NCI-H748 (cell line): ENCODE measurements at regions not wholly inside any gene's neighbourhood (a gene's known extent, or its start where the extent isn't known, plus 50 kb on each side); places are given as distances from the start of the nearest gene placed in this dataset.
"Not testable (repeated sequence)": the region's sequence is repeated elsewhere in the genome, so short reads cannot be mapped to it uniquely, and the experiment has no call there.

Experiments
- DNase-seq: peaks from one replicate; lab custom pipeline; 2025; ENCODE audit not compliant: unreplicated experiment; lab: John Stamatoyannopoulos, UW

DNA sequence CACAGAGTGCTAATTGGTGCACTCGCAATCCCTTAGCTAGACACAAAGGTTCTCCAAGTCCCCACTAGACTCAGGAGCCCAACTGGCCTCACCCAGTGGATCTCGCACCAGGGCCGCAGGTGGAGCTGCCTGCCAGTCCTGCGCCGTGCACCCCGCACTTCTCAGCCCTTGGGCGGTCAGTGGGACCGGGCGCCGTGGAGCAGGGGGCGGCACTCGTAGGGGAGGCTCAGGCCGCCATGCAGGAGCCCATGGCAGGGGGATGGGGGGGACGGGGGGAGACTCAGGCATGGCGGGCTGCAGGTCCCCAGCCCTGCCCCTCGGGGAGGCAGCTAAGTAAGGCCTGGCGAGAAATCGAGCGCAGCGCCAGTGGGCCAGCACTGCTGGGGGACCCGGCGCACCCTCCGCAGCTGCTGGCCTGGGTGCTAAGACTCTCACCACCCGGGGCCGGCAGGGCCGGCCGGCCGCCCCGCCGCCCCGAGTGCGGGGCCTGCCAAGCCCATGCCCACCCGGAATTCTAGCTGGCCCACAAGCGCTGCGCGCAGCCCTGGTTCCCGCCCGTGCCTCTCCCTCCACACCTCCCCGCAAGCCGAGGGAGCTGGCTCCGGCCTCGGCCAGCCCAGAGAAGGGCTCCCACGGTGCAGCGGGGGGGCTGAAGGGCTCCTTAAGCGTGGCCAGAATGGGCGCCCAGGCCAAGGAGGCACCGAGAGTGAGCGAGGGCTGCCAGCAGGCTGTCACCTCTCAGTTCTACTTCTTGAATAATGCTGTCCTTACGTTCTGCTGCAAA is 258.2 kb downstream of the GALC start:
- not testable (repeated sequence) for DNase-seq

DNA sequence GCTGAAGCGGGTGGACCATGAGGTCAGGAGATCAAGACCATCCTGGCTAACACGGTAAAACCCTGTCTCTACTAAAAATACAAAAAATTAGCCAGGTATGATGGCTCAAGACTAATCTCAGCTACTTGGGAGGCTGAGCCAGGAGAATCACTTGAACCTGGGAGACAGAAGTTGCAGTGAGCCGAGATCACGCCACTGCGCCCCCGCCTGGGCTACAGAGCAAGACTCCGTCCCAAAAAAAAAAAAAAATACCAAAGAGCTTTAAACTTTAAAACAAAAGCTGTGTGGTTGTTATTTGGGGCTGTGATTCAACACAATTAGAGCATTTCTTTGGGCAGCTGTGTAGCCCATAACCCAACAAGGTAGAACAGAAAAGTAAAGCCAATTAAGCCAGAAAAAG is 259.9 kb downstream of the GALC start:
- not testable (repeated sequence) for DNase-seq

DNA sequence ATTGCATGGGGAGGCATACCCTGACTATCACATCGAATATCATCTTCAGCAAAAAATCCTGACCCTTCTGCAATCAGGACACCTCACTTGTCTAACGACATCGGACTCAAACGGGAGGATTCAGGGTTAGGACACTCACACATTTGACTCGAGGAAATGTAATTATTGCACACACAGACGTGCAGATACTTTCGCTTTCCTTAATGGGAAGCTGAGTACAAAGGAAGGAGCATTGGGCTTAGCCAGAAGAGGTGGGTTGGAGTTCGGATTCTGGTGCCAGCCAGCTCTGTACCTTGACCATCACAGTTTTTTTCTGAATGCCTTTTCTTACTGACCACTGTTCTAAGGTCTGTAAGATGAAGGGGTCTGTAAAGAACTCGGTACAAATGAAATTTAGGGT is 260.4 kb downstream of the GALC start:
- no peak for DNase-seq

DNA sequence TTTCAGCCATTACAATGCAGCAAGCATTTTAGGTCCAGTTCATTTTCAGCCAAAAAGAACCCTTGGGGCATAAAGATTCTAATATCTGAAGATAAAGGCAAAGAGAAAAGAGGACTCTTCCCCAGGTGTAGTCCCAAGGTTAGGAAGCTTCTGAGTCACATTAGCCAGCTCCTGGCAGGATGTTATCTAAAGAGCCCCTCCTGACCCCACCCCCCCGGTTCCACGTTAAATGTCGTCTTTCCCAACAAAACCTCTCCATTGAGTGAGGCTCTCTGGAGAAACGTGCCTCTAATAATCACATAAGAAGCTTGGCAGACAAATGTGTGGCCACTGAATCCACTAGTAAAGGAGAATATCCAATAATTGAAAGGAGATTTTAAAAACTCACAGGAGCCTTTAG is 267.7 kb downstream of the GALC start:
- DNase-seq = no peak

DNA sequence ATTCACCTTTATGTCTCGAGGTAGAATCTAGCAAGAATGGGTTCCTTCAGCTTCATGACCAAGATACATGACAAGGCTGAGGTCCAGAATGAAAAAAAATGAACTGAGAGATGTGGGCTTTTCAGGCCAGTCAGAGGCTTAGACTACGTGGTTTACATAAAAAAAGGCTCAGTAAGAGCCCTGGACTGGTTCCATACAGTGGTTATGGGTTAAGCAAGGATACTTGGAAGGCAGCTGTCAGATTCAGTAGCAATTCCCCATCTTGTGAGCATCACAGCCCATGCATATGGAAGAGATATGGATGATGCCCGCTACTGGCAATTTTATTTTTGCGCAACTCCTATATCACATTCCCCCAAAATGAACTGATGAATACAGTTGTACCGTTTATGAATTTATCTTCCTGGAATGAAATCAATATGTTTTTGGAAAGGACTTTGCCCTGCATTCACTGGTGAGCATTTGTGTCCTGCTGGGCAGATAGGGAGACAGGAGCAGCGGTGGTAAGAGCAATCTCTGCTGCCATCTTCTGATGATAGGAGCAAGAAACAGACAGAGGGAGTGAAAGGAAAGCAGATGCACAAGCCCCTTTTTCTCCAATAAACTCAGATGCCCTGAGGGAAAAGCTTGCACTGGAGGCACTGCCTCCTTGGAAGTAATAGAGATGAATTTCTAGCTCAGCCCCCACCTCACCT is 280.4 kb downstream of the GALC start:
- DNase-seq = peak; percentile 12

DNA sequence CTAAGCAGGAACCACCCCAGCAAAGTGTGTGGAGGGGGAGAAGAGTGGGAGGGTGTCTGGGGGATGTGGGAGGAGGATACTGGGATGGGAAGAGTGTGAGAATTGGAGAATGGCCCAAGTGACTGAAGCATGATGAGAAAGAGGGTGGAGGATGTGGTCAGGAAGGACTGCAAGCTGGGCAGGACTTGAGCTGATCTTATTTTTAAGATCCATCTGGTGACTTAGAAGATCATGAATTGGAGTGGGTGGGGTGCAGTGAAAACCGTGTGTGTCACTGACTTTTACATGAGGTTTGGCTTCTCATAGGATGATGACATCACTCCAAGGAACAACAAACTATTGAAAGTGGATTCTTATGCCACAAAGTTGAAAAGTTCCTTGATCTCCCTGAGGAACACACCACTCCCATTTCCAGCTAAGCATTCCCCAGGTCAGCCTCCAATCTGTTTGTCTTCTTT is 287.5 kb downstream of the GALC start:
- no peak for DNase-seq

DNA sequence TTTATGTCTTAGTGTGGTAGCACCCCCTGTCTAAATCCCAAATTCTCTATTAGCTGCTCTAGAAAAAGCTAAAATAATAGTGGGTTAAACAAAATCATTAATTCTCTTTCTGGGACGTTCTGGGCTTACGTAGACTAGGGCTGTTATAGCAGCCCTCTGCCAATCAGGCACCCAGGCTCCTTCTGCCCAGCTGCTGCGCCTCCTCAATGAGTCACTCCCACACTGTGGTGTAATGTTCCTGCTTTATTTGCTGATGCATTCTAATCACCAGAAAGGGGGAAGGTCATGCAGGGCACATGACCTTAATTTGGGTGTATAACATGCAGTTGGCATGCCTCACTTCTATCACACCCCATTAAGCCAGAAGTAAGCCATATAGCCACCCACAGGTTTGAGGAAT is 294.5 kb downstream of the GALC start:
- no peak for DNase-seq

DNA sequence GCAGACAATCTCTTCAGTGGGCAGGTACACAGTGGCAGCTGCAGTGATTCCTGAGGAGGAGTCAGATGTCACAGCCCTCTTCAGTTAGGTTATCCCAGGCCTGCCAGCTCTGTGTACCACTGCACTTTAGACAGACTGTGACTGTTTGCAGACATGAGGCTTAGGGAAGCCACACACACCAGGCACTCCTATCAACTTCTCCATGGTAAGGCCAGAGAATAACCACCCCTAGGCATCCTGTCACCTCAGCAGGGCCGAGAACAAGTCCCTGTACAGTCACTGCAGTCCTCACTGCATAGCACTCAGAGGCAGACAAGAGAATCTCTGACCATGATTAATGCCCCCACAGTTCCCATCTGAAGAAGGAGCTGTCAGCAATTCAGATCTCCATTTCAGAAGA is 296.5 kb downstream of the GALC start:
- peak; percentile 20 for DNase-seq

DNA sequence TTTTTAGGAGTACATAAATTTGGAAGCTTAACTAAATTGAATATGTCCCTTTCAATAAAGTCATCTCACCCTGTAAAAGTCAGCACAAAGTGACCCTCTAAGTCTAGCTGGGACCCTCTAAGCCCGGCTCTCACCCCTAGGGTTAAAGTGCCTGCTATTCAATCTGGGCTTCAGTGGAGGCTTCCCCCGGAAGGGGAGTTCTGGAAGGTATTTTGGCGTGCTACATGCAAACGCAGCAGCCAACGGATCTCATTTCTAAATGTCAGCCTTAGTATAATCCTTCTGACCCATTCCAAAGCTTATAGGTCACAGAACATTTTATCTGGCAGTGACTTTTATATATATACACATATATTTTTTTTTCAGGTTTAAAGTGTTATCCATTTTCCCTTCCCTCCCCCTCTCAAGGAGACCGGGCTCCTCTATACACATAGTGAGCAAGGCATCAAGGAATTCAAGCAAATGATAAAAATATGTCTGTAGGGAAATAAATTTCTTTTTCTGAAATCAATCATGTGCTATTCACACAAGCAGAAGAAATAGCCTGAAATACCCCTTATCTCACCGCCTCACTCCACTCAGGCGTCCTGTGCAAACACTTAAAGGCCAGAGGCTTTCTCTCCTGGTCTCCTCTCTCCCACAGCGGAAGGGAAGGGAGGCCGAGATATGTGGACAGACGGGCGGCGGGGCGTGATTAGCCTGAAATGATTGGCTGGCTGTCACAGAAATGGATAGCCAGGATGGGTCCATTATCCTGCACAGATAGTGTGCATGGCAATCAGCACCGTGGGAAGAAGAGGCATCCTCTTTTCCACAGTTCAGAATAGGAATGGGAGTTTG is 301.7 kb downstream of the GALC start:
- peak; percentile 53 for DNase-seq

DNA sequence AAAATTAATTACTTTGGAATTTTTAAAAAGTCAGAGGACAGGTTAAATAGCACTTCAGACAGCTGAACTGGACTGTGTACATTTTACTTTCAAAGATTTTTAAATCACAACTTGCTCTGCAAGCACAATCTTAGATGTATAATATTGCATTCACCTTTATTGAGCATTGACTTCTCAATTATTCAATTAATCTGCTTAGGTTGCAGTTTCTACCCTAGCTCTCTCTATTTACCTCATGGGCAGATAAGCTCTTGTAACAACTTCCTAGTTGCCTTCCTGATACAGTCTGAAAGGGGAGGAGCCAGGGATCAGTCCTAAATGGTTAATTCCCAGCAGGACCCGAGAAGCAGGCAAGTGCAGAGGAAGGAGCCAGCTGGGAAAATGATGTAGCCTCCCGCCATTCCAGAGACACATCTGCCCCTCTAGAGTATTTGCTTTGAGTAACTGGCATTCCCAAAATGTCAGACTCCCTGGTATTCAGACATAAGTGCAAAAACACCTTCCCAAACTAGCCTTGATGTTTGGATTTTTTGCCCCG is 302.8 kb downstream of the GALC start:
- DNase-seq = peak; percentile 24

DNA sequence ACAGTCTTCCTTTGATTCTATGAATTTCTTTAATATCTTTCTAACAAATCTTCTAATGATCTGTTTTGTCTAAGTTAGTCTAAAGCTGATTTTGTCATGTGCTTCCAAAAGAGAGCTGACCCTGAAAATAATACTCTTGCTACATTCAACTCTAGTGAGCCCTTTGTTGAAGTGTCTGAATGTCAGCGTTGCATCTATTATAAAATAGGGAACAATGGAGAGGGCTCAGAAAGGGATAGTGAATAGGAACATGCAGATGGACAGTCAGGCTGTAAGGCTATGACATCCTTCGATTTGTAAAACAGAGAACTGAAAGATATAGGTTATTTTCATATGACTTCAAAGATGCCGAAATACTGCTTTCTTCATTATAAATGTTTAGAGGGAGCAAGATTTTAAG is 304.5 kb downstream of the GALC start:
- no peak for DNase-seq

DNA sequence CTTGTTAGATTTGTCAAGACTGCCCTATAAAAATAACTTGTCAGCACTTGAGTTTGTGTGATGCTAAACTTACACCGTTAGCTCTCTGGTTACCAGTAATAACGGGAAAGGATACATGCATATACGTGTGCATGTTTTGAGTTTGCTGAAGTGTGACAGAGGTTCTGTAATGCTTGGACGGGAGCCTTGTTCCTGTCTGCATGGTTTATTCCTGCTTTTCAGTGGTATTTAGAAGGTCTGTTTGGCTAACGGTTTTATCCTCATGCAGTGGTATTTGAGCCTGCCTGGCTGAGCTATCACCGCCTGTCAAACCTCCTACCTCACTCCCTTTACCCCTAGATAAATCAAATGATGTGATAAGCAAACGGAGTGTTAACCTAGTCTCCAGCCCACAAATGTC is 305.6 kb downstream of the GALC start:
- no peak for DNase-seq

DNA sequence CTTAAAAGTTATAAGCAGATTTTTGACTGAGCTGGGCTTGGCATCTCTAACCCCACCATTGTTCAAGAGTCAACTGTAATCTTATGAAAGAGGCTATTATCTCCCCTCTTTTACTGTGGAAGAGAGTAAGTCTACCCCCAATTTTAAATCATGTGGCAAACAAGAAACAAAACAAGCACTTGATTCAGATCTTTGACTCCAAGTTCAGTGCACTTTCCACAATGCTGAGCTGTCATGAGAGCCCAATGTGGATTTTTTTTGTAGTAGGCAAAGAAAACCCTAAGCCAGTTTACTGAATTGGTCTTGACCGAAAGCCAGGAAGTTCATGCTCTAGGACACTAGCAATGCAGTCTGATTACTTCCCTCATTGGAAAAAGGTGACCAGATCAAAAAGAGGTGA is 306.2 kb downstream of the GALC start:
- no peak for DNase-seq

DNA sequence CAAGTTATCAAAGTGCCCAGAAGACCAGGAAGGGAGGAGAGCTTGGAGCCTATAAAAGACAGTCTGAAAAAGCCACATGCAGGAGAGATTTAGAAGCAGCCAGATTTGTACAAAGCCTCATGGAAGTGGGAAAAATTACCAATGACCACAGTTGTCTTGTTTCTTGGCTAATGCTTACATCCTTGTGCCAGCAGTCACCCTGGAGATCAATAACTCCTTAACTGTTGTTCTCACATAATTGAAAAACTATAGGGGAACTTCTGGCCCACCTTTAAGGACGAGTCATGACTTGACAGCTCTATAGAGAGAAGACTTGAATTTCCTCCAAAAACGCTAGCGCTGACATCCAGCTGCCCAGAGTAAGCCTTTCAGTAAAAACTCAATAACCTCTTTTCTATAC is 313.1 kb downstream of the GALC start:
- no peak for DNase-seq

DNA sequence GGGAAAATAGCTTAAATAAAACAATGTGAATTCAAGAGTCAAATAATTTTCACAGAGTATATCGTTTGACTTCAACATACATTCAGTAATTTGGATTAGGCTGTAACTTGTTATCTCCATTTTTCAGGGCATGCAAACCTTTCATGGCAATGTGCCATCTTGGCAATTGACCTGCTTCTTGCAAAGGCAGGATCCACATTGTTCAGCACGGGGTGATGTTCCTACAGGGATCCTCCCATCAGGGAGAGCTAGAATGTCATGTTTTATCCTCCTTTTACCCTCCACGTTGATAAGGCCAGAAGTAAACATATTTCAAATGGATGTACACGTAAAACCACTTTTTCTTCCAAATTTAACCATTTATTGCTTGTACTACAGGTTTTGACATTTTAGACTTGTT is 314.4 kb downstream of the GALC start:
- no peak for DNase-seq

DNA sequence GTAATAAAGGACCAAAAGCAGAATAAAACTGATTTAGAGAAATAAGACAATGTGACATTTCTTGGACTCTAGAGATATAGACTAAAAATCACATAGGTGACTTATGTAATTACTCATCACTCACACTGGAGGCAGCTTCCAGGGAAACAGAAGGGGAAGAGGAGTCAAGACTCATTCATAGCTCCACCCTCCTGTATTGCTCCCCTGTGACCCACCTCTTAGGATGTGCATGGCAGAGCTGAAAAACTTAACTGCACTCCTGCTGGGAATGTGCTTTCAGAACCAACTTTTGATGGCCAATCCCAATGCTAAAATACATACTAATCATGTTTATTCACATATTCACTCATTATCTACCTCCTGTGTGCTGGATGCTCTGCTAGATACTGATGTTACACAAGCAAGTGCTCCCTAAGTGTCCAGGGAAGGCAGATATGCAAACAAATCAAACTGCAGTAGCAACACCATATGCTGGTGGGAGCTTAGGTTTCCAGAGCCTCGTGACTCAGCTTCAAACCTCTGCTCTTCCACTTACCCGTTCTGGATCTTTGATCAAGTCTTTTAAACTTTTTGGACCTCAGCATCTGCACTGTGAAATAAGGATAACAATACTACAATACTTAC is 316.1 kb downstream of the GALC start:
- no peak for DNase-seq

DNA sequence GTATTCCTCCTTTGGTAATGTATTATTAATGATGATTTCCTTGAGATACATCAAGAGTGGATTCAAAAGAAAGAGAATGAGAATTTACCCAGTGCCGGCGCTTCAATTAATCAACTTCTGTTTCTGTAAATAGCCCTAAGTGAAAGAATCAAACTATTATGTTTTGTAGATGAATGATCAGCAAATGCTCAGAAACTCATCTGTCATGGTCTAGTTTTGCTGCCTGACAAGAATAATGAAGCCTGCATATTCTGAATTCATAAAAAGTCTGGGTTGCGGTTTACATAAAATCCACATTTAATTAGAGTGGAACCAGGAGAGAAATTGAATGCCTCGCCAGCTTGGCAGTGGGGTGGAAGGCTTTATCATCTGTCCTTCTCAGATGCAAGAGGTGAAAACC is 325.3 kb downstream of the GALC start:
- no peak for DNase-seq

DNA sequence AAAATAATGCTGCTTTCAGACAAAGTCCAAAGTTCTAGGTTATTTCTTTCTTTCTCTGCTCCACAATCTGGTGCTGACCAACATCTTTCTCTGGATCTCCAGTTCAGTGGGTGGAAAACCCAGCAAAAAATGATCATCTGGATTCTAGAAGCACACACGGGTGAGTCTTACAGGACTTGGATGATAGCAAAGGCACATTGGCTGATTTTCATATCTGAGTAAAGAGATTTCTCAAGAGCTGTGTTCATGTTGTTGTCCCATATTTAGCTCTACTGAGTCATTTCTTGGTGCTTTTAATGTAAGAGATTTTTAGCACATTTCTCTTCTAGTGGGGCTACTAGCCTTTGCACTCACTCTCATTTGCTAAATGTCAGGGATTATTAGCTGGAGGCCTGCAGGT is 336.7 kb downstream of the GALC start:
- DNase-seq = no peak

DNA sequence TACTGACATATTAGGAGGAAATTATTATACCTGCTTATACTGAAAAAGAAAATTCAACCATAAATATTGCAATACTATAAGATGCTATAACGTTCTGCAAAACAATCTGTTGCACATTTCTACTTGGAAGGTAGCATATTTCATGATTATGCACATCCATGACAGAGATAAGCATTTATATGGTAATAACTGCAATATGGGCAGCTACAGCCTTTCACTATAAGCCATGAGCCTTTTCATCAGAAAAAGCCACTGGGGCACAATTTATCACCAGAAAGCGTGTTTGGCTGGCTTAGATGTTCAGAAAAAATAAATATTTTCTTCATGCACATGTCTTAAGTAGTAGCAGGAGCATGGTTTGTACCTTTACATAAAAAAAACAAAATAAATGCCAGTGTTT is 340.7 kb downstream of the GALC start:
- no peak for DNase-seq

DNA sequence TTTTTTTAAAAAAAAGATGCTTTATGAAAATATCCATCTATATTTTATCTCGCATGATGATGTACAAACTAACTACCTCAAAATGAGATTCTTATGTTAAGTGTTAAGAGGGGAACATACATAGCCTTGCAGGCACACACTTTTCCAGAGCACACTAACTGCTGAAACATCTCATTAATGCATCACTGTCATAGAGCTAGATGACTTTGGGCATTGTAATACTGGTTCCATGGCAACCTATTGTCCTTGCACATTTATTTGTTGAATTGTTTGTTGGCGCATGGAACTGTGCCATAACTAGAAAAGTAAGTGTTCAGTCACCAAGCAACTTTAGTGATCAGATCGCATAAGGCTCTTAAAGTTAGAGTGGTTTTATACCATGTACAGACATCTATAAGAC is 348.3 kb downstream of the GALC start:
- peak; percentile 65 for DNase-seq

DNA sequence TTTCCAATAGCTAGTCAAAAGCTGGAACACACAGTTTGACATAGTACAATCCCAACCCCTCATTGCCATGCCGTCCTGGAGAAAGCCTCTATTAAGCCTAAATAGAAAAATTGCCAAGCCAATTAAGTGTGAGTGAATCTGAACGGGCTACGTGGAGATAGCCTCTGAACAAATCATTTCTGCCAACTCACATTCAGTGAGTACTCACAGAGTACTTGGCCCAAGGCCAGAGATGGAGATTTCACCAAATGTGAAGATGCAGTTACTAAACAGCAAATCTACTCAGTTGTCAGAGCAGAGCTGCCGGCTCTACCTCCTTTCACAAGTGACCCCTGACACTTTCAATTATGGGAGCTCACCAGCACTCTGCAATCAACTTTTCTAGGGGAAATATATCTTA is 350.0 kb downstream of the GALC start:
- DNase-seq = peak; percentile 55
